GM12878 (cell line): ENCODE measurements at regions not wholly inside any gene's neighbourhood (a gene's known extent, or its start where the extent isn't known, plus 50 kb on each side); places are given as distances from the start of the nearest gene placed in this dataset.

Experiments
- ATF7 ChIP-seq: fragments of 450-650 bp; IDR thresholded peaks from 2 replicates; pipeline ENCODE4 v1.6.1; 2016; ENCODE audit warnings: low read depth, mild to moderate bottlenecking
- CEBPZ ChIP-seq: fragments of 150-350 bp; IDR thresholded peaks from 2 replicates; pipeline ENCODE4 v1.6.1; 2016; ENCODE audit warnings: low read depth, low read length
- CHD4 ChIP-seq: fragments of 200-600 bp; sonication (generic); IDR thresholded peaks from 2 replicates; pipeline ENCODE4 v1.6.1; 2016; ENCODE audit warnings: mild to moderate bottlenecking
- CREB1 ChIP-seq: IDR thresholded peaks from 2 replicates; pipeline ENCODE4 v1.6.1; 2012; ENCODE audit warnings: low read depth, mild to moderate bottlenecking, inconsistent platforms
- CREM ChIP-seq: IDR thresholded peaks from 2 replicates; pipeline ENCODE4 v1.6.1; 2014; ENCODE audit warnings: antibody characterized with exemption, low read depth
- EED ChIP-seq: sonication (generic); IDR thresholded peaks from 2 replicates; pipeline ENCODE4 v1.6.1; 2016; ENCODE audit warnings: antibody characterized with exemption, low read depth
- HDGF ChIP-seq: fragments of 450-650 bp; IDR thresholded peaks from 2 replicates; pipeline ENCODE4 v1.6.1; 2016; ENCODE audit warnings: antibody characterized with exemption
- IRF4 ChIP-seq: IDR thresholded peaks from 2 replicates; pipeline ENCODE4 v1.6.1; 2011; ENCODE audit warnings: low read depth, low read length
- JUND ChIP-seq: IDR thresholded peaks from 2 replicates; pipeline ENCODE4 v1.6.1; 2012; ENCODE audit warnings: low read depth, mild to moderate bottlenecking, low read length, improper control_type of control experiment, moderate library complexity
- MEF2B ChIP-seq: fragments of 450-650 bp; IDR thresholded peaks from 2 replicates; pipeline ENCODE4 v1.6.1; 2018; ENCODE audit warnings: mild to moderate bottlenecking, moderate library complexity; ENCODE audit not compliant: partially characterized antibody, poor library complexity, severe bottlenecking
- NBN ChIP-seq: fragments of 450-650 bp; IDR thresholded peaks from 2 replicates; pipeline ENCODE4 v1.6.1; 2016
- NFIC ChIP-seq: IDR thresholded peaks from 2 replicates; pipeline ENCODE4 v1.6.1; 2012; ENCODE audit warnings: low read depth, mild to moderate bottlenecking, inconsistent platforms, low read length, moderate library complexity
- NFXL1 ChIP-seq: fragments of 450-650 bp; IDR thresholded peaks from 2 replicates; pipeline ENCODE4 v1.6.1; 2017; ENCODE audit warnings: antibody characterized with exemption, mild to moderate bottlenecking, borderline replicate concordance
- POLR2AphosphoS5 ChIP-seq: IDR thresholded peaks from 2 replicates; pipeline ENCODE4 v1.6.1; 2011; ENCODE audit warnings: mild to moderate bottlenecking, low read length, inconsistent platforms
- SKIL ChIP-seq: fragments of 450-650 bp; IDR thresholded peaks from 2 replicates; pipeline ENCODE4 v1.6.1; 2017; ENCODE audit warnings: mild to moderate bottlenecking, low read depth, inconsistent platforms; ENCODE audit not compliant: poor library complexity, severe bottlenecking
- SREBF2 ChIP-seq: IDR thresholded peaks from 2 replicates; pipeline ENCODE4 v1.6.1; 2012; ENCODE audit warnings: mild to moderate bottlenecking, low read length
- STAT3 ChIP-seq: IDR thresholded peaks from 2 replicates; pipeline ENCODE4 v1.6.1; 2011; ENCODE audit warnings: low read depth, low read length, improper control_type of control experiment
- ZNF24 ChIP-seq: fragments of 450-650 bp; IDR thresholded peaks from 2 replicates; pipeline ENCODE4 v1.6.1; 2017; ENCODE audit warnings: antibody characterized with exemption, mild to moderate bottlenecking
- ZNF384 ChIP-seq: IDR thresholded peaks from 2 replicates; pipeline ENCODE4 v1.6.1; 2012; ENCODE audit warnings: low read depth, mild to moderate bottlenecking, low read length, improper control_type of control experiment, borderline replicate concordance
- ZNF622 ChIP-seq: fragments of 450-650 bp; IDR thresholded peaks from 2 replicates; pipeline ENCODE4 v1.6.1; 2017; ENCODE audit warnings: mild to moderate bottlenecking, inconsistent platforms
- TF ChIP-seq, protein P1 (sequence below): IDR thresholded peaks from 2 replicates; pipeline ENCODE4 v1.6.1; 2012; ENCODE audit warnings: low read depth, low read length, improper control_type of control experiment
- TF ChIP-seq, protein P2 (sequence below): IDR thresholded peaks from 2 replicates; pipeline ENCODE4 v1.6.1; 2011; ENCODE audit warnings: borderline replicate concordance, low read depth, mild to moderate bottlenecking, moderate library complexity, mixed read lengths, low read length; ENCODE audit not compliant: insufficient read depth; ENCODE audit errors: extremely low read length
- TF ChIP-seq, protein P3 (sequence below): IDR thresholded peaks from 2 replicates; pipeline ENCODE4 v1.6.1; 2012; ENCODE audit warnings: low read length, inconsistent platforms

GRCh38 chr2:236782938-236783337 is 213.3 kb downstream of the ACKR3 start (continued):
- TF ChIP-seq SKIL = no peak
- TF ChIP-seq ATF7 = peak; percentile 67
- no peak for TF ChIP-seq CEBPZ
- TF ChIP-seq STAT3 = no peak
- no peak for TF ChIP-seq POLR2AphosphoS5
- no peak for TF ChIP-seq NBN
- TF ChIP-seq MEF2B = no peak
- TF ChIP-seq, protein P1, sequence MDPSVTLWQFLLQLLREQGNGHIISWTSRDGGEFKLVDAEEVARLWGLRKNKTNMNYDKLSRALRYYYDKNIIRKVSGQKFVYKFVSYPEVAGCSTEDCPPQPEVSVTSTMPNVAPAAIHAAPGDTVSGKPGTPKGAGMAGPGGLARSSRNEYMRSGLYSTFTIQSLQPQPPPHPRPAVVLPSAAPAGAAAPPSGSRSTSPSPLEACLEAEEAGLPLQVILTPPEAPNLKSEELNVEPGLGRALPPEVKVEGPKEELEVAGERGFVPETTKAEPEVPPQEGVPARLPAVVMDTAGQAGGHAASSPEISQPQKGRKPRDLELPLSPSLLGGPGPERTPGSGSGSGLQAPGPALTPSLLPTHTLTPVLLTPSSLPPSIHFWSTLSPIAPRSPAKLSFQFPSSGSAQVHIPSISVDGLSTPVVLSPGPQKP = no peak
- TF ChIP-seq, protein P2, sequence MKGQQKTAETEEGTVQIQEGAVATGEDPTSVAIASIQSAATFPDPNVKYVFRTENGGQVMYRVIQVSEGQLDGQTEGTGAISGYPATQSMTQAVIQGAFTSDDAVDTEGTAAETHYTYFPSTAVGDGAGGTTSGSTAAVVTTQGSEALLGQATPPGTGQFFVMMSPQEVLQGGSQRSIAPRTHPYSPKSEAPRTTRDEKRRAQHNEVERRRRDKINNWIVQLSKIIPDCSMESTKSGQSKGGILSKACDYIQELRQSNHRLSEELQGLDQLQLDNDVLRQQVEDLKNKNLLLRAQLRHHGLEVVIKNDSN = no peak
- peak; percentile 88 for TF ChIP-seq EED
- TF ChIP-seq CHD4 = no peak
- no peak for TF ChIP-seq ZNF384
- TF ChIP-seq CREB1 = no peak
- TF ChIP-seq SREBF2 = no peak
- 0 out of 2 replicates have a peak, but pooled peaks have one; percentile 27 for TF ChIP-seq IRF4
- TF ChIP-seq NFXL1 = no peak
- TF ChIP-seq HDGF = no peak
- TF ChIP-seq ZNF622 = no peak
- no peak for TF ChIP-seq ZNF24
- TF ChIP-seq, protein P3, sequence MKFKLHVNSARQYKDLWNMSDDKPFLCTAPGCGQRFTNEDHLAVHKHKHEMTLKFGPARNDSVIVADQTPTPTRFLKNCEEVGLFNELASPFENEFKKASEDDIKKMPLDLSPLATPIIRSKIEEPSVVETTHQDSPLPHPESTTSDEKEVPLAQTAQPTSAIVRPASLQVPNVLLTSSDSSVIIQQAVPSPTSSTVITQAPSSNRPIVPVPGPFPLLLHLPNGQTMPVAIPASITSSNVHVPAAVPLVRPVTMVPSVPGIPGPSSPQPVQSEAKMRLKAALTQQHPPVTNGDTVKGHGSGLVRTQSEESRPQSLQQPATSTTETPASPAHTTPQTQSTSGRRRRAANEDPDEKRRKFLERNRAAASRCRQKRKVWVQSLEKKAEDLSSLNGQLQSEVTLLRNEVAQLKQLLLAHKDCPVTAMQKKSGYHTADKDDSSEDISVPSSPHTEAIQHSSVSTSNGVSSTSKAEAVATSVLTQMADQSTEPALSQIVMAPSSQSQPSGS = peak; percentile 79
- TF ChIP-seq JUND = no peak
- TF ChIP-seq CREM = peak; percentile 43; the same call in 1 of the 2 replicates
- TF ChIP-seq NFIC = peak; percentile 73; the same call in 1 of the 2 replicates
